Smooth muscle cell (in vitro differentiated cells): ENCODE measurements at regions not wholly inside any gene's neighbourhood (a gene's known extent, or its start where the extent isn't known, plus 50 kb on each side); places are given as distances from the start of the nearest gene placed in this dataset.
"Not testable (repeated sequence)": the region's sequence is repeated elsewhere in the genome, so short reads cannot be mapped to it uniquely, and the experiment has no call there.

ENCODE experiments used
- DNase-seq: peaks from one replicate; lab custom pipeline; 2025; ENCODE audit not compliant: unreplicated experiment; lab: John Stamatoyannopoulos, UW
- H2AFZ ChIP-seq: fragments of 200-600 bp; sonication (generic); 2 replicates; pipeline ENCODE4 v1.6.0; 2016; ENCODE audit warnings: antibody characterized with exemption, low read depth, mild to moderate bottlenecking
- H3F3A ChIP-seq: fragments of 200-600 bp; sonication (generic); 2 replicates; pipeline ENCODE4 v1.6.0; 2017; ENCODE audit warnings: antibody characterized with exemption, low read depth
- H3K27ac ChIP-seq: fragments of 200-600 bp; sonication (generic); 2 replicates; pipeline ENCODE4 v1.5.1; 2016; ENCODE audit warnings: low read depth, mild to moderate bottlenecking
- H3K27me3 ChIP-seq: fragments of 200-600 bp; sonication (generic); 2 replicates; pipeline ENCODE4 v1.6.1; 2016; ENCODE audit warnings: low read depth, mild to moderate bottlenecking
- H3K36me3 ChIP-seq: fragments of 200-600 bp; sonication (generic); 2 replicates; pipeline ENCODE4 v1.5.1; 2016; ENCODE audit warnings: low read depth
- H3K4me1 ChIP-seq: fragments of 200-600 bp; sonication (generic); 2 replicates; pipeline ENCODE4 v1.5.1; 2016; ENCODE audit warnings: low read depth
- H3K4me2 ChIP-seq: fragments of 200-600 bp; sonication (generic); 2 replicates; pipeline ENCODE4 v1.6.0; 2016; ENCODE audit warnings: mild to moderate bottlenecking
- H3K4me3 ChIP-seq: fragments of 200-600 bp; sonication (generic); 2 replicates; pipeline ENCODE4 v1.5.1; 2016; ENCODE audit warnings: mild to moderate bottlenecking
- H3K79me2 ChIP-seq: fragments of 200-600 bp; sonication (generic); 2 replicates; pipeline ENCODE4 v1.6.0; 2016; ENCODE audit warnings: low read depth, mild to moderate bottlenecking
- H3K9ac ChIP-seq: fragments of 200-600 bp; sonication (generic); 2 replicates; pipeline ENCODE4 v1.6.0; 2016; ENCODE audit warnings: low read depth
- H3K9me3 ChIP-seq: fragments of 200-600 bp; sonication (generic); replicated peaks from 2 replicates; pipeline ENCODE4 v1.5.1; 2016; ENCODE audit warnings: low read depth
- H4K20me1 ChIP-seq: fragments of 200-600 bp; sonication (generic); 2 replicates; pipeline ENCODE4 v1.6.0; 2016; ENCODE audit warnings: low read depth
- WGBS: methylation state at CpG from one replicate; pipeline ENCODE4 v1.1.7; 2016; ENCODE audit warnings: low lambda C conversion rate; 5-methylcytosine and 5-hydroxymethylcytosine counted together
- TF ChIP-seq, protein P1 (sequence below): fragments of 200-600 bp; sonication (generic); IDR thresholded peaks from 2 replicates; pipeline ENCODE4 v1.5.1; 2017; ENCODE audit warnings: borderline replicate concordance, mild to moderate bottlenecking, antibody characterized with exemption; ENCODE audit not compliant: insufficient read depth, poor library complexity, severe bottlenecking

DNA sequence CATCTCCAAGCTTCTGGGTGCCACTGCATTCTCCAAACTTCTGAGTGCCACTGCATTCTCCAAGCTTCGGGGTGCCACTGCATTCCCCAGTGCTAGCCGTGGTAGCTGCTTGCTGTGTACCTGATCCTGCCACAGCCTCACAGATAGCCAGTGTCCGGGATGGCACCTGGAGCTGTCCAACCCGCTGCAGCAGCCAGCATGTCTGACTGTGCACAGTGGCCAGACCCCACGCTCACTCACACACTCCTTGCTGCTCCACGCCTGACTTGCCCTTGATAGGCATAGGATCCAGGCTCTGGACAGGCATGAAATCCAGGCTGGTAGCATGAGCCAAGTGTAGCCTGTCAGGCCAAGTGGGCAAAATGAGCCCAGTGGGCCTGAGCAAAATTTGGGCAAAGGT is 465.0 kb downstream of the GUCY1A2 start:
- Histone ChIP-seq H3K79me2 (no peaks in the 10 kb centered on the region), H3K4me1 (no peaks in the 10 kb centered on the region), H3K9ac (no peak overlapping the region), H3K36me3 (no peaks in the 10 kb centered on the region), H3K4me3 (no peak overlapping the region), H3K9me3 (no peaks in the 10 kb centered on the region), H3K27me3 (no peaks in the 10 kb centered on the region), H4K20me1 (no peaks in the 10 kb centered on the region), H3F3A (no peaks in the 10 kb centered on the region), H2AFZ (no peak overlapping the region), H3K27ac (no peak overlapping the region), H3K4me2 (no peak overlapping the region)
- WGBS: 95% methylated on average over 6 of the region's 6 CpGs
- DNase-seq: no peak
- TF ChIP-seq, protein P1, sequence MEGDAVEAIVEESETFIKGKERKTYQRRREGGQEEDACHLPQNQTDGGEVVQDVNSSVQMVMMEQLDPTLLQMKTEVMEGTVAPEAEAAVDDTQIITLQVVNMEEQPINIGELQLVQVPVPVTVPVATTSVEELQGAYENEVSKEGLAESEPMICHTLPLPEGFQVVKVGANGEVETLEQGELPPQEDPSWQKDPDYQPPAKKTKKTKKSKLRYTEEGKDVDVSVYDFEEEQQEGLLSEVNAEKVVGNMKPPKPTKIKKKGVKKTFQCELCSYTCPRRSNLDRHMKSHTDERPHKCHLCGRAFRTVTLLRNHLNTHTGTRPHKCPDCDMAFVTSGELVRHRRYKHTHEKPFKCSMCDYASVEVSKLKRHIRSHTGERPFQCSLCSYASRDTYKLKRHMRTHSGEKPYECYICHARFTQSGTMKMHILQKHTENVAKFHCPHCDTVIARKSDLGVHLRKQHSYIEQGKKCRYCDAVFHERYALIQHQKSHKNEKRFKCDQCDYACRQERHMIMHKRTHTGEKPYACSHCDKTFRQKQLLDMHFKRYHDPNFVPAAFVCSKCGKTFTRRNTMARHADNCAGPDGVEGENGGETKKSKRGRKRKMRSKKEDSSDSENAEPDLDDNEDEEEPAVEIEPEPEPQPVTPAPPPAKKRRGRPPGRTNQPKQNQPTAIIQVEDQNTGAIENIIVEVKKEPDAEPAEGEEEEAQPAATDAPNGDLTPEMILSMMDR: no peak

DNA sequence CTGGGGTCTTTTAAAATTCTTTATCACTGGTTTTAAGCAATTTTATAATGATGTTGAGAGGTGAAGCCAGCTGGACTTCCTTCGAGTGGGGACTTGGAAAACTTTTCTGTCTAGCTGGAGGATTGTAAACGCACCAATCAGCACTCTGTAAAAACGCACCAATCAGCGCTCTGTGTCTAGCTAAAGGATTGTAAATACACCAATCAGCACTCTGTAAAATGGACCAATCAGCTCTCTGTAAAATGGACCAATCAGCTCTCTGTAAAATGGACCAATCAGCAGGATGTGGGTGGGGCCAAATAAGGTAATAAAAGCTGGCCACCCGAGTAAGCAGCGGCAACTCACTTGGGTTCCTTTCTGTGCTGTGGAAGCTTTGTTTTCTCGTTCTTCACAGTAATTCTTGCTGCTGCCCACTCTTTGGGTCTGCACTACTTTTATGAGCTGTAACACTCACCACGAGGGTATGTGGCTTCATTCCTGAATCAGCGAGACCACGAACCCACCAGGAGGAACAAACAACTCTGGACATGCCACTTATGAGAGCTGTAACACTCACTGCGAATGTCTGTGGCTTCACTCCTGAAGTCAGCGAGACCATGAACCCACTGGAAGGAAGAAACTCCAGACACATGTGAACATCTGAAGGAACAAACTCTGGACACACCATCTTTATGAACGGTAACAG is 462.6 kb downstream of the GUCY1A2 start:
- H4K20me1 ChIP-seq, H3K79me2 ChIP-seq, H3K27ac ChIP-seq, H2AFZ ChIP-seq, H3K4me2 ChIP-seq, H3K4me1 ChIP-seq, H3K27me3 ChIP-seq, H3F3A ChIP-seq, H3K9me3 ChIP-seq, H3K9ac ChIP-seq, H3K4me3 ChIP-seq, H3K36me3 ChIP-seq, DNase-seq: not testable (repeated sequence)
- 67% methylated on average over 13 of the region's 13 CpGs for WGBS

DNA sequence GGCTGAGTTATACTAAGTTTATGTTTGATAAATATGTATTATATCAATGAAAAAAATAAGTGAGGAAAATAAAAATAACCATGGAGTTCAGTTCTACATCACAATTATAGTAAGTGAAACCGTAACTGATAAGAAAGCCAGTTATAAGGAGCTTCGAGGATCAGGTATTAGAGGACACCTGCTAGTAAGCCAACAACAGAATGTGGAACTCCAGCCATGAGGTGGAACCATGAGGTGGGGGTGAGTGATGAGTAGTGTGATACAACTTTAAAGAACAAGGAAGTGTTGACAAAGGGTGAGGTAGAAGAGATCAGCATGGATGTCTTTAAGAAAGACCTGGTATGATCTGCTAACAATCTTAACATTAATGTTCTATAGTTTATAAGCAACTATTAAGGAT is 452.9 kb downstream of the GUCY1A2 start:
- Histone ChIP-seq H4K20me1 (no peaks in the 10 kb centered on the region), H3K4me2 (no peak overlapping the region), H3K27me3 (no peaks in the 10 kb centered on the region), H3K9me3 (no peaks in the 10 kb centered on the region), H3K4me1 (no peaks in the 10 kb centered on the region), H3K9ac (no peak overlapping the region), H2AFZ (no peak overlapping the region), H3K79me2 (no peaks in the 10 kb centered on the region), H3K27ac (no peak overlapping the region), H3K36me3 (no peaks in the 10 kb centered on the region), H3F3A (no peaks in the 10 kb centered on the region), H3K4me3 (no peak overlapping the region)
- no peak for DNase-seq
- TF ChIP-seq, protein P1: no peak
- WGBS: 92% methylated on average over 2 of the region's 2 CpGs

DNA sequence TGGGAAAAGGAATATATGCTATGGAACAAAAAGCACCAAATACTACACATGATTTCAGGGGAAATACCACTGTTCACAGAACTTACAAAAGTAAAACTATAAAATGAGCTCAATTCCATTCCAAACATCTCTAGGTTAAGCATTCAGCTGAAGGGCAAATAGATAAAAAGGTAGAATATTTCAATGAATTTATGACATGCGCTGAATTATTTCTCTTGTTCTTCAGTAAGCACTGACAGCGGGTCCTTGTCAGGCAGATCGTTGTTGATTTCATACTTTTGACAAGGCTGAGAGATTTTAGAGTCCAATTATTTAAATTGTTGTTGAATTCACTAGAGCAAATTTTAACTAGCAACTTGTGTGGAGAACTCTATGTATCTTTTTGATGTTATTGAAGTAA is 449.6 kb downstream of the GUCY1A2 start:
- H3K4me3 ChIP-seq: no peak overlapping the region
- 96% methylated on average over 3 of the region's 3 CpGs for WGBS
- DNase-seq: no peak
- H3K9ac ChIP-seq: no peak overlapping the region
- no peaks in the 10 kb centered on the region for H4K20me1 ChIP-seq
- TF ChIP-seq, protein P1: no peak
- no peaks in the 10 kb centered on the region for H3K9me3 ChIP-seq
- no peak overlapping the region for H3K27ac ChIP-seq
- H3K27me3 ChIP-seq: no peaks in the 10 kb centered on the region
- H3K79me2 ChIP-seq: no peaks in the 10 kb centered on the region
- no peaks in the 10 kb centered on the region for H3K4me1 ChIP-seq
- no peak overlapping the region for H2AFZ ChIP-seq
- H3K36me3 ChIP-seq: no peaks in the 10 kb centered on the region
- no peaks in the 10 kb centered on the region for H3F3A ChIP-seq
- H3K4me2 ChIP-seq: no peak overlapping the region

DNA sequence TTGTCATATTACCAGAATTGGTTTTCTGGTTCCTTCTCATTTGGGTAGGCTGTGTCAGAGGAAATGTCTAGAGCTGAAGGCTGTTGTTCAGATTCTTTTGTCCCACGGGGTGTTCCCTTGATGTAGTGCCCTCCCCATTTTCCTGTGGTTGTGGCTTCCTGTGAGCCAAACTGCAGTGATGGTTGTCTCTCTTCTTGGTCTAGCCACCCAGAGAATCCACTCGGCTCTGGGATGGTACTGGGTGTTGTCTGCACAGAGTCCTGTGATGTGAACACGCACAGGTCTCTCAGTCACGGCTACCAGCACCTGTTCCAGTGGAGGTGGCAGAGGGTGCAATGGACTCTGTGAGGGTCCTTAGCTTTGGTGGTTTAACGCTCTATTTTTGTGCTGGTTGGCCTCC is 440.9 kb downstream of the GUCY1A2 start:
- H3K4me3 ChIP-seq, H3K9me3 ChIP-seq, H2AFZ ChIP-seq, H3K4me2 ChIP-seq, H3K36me3 ChIP-seq, H3K9ac ChIP-seq, H3K79me2 ChIP-seq, H3K27ac ChIP-seq, H3K4me1 ChIP-seq, DNase-seq, H4K20me1 ChIP-seq, H3K27me3 ChIP-seq, H3F3A ChIP-seq: not testable (repeated sequence)
- 96% methylated on average over 5 of the region's 5 CpGs for WGBS
